Tibial nerve (tissue), 4 donors: ENCODE measurements at regions not wholly inside any gene's neighbourhood (a gene's known extent, or its start where the extent isn't known, plus 50 kb on each side); places are given as distances from the start of the nearest gene placed in this dataset.
"Not testable (repeated sequence)": the region's sequence is repeated elsewhere in the genome, so short reads cannot be mapped to it uniquely, and the experiment has no call there.

Experiments
- DNase-seq, 2 donors: peaks; one replicate each; pipeline ENCODE4 v3.0.0-alpha.2; 2019; ENCODE audit warnings: low spot score in 2 of 2
- H3K27ac ChIP-seq, 4 donors: fragments of 200-600 bp; sonication (generic) in 3 of 4; one replicate each; pipeline ENCODE4 v1.5.1; 2017 to 2019; ENCODE audit warnings: mild to moderate bottlenecking in 1 of 4
- H3K27me3 ChIP-seq, 2 donors: fragments of 200-600 bp; sonication (generic) in 1 of 2; one replicate each; pipeline versions ENCODE4 v1.5.1 to v1.6.0; 2017 to 2019
- H3K36me3 ChIP-seq, 3 donors: fragments of 200-600 bp; sonication (generic); one replicate each; pipeline ENCODE4 v1.5.1; 2018 to 2019
- H3K4me1 ChIP-seq, 4 donors: fragments of 200-600 bp; sonication (generic) in 3 of 4; one replicate each; pipeline ENCODE4 v1.5.1; 2017 to 2019
- H3K4me3 ChIP-seq, 4 donors: fragments of 200-600 bp; sonication (generic) in 3 of 4; one replicate each; pipeline ENCODE4 v1.5.1; 2017 to 2019; ENCODE audit warnings: mild to moderate bottlenecking in 1 of 4, moderate library complexity in 1 of 4
- H3K9me3 ChIP-seq, 4 donors: fragments of 200-600 bp; sonication (generic) in 3 of 4; one replicate each; pipeline ENCODE4 v1.5.1; 2017 to 2019
- EP300 ChIP-seq, 2 donors: sonication (generic); formaldehyde crosslinking; IDR thresholded peaks; one replicate each; pipeline ENCODE4 v1.6.1; 2017; ENCODE audit warnings: antibody characterized with exemption in 2 of 2, mild to moderate bottlenecking in 1 of 2
- POLR2A ChIP-seq, 2 donors: fragments of 450-650 bp; IDR thresholded peaks; one replicate each; pipeline ENCODE4 v1.6.1; 2017; ENCODE audit warnings: antibody characterized with exemption in 2 of 2, mild to moderate bottlenecking in 2 of 2, moderate library complexity in 2 of 2
- WGBS, 2 donors: methylation state at CpG; one replicate each; pipeline ENCODE4 v1.1.5; 2018; 5-methylcytosine and 5-hydroxymethylcytosine counted together
- TF ChIP-seq, protein P1 (sequence below), 5 experiments: fragments of 200-600 bp in 3 of 5; fragments of 450-650 bp in 2 of 5; sonication (generic) in 3 of 5; IDR thresholded peaks; one replicate each; pipeline ENCODE4 v1.5.1; 2016 to 2019; ENCODE audit warnings: antibody characterized with exemption in 5 of 5, mild to moderate bottlenecking in 3 of 5, moderate library complexity in 2 of 5

DNA sequence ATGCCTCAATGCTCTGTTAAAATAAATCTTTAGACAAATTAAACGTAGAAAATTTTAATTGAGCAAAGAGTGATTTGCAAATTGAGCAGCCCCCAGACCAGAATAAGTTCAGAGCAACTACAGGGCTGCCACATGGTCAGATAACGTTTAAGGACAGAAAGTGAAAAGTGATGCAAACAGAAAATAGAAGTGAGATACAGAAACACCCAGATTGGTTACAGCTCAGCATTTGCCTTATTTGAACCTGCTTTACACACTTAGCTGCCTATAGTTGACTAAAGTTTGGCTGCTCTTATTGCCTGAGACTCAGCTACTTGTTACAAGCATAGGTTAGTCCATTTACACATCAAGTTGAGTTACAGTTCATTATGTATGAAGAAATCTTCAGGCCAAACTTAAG, 1800.8 kb upstream of the PCDH10 start:
- WGBS, 2 donors: 66 to 76% methylated on average over 2 of the region's 2 CpGs
- TF ChIP-seq POLR2A (IDR thresholded peaks at IDR 0.05) (no peak), EP300 (IDR thresholded peaks at IDR 0.05) (no peak)
- TF ChIP-seq, protein P1, sequence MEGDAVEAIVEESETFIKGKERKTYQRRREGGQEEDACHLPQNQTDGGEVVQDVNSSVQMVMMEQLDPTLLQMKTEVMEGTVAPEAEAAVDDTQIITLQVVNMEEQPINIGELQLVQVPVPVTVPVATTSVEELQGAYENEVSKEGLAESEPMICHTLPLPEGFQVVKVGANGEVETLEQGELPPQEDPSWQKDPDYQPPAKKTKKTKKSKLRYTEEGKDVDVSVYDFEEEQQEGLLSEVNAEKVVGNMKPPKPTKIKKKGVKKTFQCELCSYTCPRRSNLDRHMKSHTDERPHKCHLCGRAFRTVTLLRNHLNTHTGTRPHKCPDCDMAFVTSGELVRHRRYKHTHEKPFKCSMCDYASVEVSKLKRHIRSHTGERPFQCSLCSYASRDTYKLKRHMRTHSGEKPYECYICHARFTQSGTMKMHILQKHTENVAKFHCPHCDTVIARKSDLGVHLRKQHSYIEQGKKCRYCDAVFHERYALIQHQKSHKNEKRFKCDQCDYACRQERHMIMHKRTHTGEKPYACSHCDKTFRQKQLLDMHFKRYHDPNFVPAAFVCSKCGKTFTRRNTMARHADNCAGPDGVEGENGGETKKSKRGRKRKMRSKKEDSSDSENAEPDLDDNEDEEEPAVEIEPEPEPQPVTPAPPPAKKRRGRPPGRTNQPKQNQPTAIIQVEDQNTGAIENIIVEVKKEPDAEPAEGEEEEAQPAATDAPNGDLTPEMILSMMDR (IDR thresholded peaks at IDR 0.05): no peak
- no peak overlapping the region for H3K27ac ChIP-seq

DNA sequence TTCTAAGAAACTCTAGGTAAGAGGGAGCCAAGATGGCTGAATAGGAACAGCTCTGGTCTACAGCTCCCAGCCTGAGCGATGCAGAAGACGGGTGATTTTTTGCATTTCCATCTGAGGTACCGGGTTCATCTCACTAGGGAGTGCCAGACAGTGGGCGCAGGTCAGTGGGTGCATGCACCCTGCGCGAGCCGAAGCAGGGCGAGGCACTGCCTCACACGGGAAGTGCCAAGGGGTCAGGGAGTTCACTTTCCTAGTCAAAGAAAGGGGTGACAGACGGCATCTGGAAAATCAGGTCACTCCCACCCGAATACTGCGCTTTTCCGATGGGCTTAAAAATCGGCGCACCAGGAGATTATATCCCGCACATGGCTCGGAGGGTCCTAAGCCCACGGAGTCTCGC, 1796.7 kb upstream of the PCDH10 start:
- not testable (repeated sequence) for H3K4me1 ChIP-seq, H3K36me3 ChIP-seq, H3K4me3 ChIP-seq, H3K27ac ChIP-seq, DNase-seq, H3K27me3 ChIP-seq, H3K9me3 ChIP-seq
- 97 to 98% methylated on average over 19 of the region's 19 CpGs for WGBS, 2 donors

More for the DNA sequence above, 1800.8 kb upstream of the PCDH10 start:
- DNase-seq: no peak
- H3K9me3 ChIP-seq: no peaks in the 10 kb centered on the region
- no peaks in the 10 kb centered on the region for H3K27me3 ChIP-seq
- H3K4me3 ChIP-seq: no peak overlapping the region
- H3K4me1 ChIP-seq: no peaks in the 10 kb centered on the region
- H3K36me3 ChIP-seq: no peaks in the 10 kb centered on the region

DNA sequence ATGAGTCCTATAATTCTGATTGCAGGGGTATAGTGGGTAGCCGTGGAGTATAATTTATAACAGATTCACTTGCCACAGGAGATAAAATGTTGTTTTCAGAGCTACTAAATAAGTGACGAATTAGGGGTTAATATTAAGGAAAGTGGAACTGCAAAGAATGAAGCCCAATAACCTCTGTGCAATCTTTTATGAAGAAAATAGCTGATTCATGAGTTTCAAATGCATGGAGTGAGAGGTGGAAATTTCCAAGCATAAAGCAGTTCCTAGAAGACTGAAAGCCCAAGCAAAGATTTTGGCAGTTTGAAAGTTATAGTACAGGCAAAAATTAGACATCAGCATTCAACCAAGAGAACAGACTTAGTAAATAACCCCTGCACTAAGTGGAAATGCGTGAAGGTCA, 1782.4 kb upstream of the PCDH10 start:
- H3K27ac ChIP-seq: no peak overlapping the region
- no peak overlapping the region for H3K4me3 ChIP-seq
- no peaks in the 10 kb centered on the region for H3K9me3 ChIP-seq
- no peak for TF ChIP-seq EP300 (IDR thresholded peaks at IDR 0.05)
- TF ChIP-seq, protein P1 (IDR thresholded peaks at IDR 0.05): no peak
- no peak for TF ChIP-seq POLR2A (IDR thresholded peaks at IDR 0.05)
- H3K27me3 ChIP-seq: no peaks in the 10 kb centered on the region
- no peaks in the 10 kb centered on the region for H3K4me1 ChIP-seq
- H3K36me3 ChIP-seq: no peaks in the 10 kb centered on the region
- DNase-seq: no peak
- WGBS, 2 donors: 60 to 63% methylated on average over 3 of the region's 3 CpGs

DNA sequence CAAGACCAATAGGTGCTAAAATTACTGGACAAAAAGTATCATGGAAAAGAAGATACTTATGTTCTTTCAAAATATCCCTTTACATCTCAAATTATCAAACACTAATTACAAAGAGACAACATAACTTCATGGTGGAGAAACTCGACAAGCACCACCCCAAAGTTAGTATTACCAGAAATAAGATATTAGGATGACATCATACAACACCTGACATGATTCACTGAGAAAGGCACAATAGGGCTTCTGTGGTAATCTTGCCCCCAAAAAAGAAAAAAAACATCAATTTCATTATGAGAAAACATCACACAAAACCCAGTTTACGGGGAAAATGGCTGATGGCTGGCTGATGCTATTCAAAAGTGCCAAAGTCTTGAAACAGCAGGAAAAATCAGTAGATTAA, 1781.7 kb upstream of the PCDH10 start:
- no peaks in the 10 kb centered on the region for H3K4me1 ChIP-seq
- no peaks in the 10 kb centered on the region for H3K36me3 ChIP-seq
- no peak overlapping the region for H3K4me3 ChIP-seq
- no peak overlapping the region for H3K27ac ChIP-seq
- TF ChIP-seq, protein P1 (IDR thresholded peaks at IDR 0.05): no peak
- no peak for TF ChIP-seq EP300 (IDR thresholded peaks at IDR 0.05)
- no peak for TF ChIP-seq POLR2A (IDR thresholded peaks at IDR 0.05)
- no peak for DNase-seq
- 81 to 85% methylated on average over 2 of the region's 2 CpGs for WGBS, 2 donors
- H3K27me3 ChIP-seq: no peaks in the 10 kb centered on the region
- no peaks in the 10 kb centered on the region for H3K9me3 ChIP-seq

DNA sequence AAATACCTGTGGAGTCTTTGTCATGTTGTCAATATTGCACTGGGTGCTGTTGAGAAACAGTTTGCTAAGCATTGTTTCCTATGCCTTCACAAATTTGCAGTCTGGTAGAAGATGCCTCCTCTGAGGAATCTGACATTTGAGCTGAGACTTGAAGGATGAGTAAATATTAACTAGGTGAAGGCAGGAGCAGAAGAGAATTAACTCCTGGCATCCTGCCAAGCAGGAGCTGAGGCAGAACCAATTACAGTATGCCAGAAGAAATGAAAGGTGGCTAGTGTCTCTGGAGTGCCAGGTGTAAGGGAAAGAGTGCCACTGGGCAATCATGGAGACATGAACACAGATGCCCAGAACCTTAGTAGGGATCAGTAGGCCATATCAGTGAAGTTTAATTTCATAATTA, 1778.2 kb upstream of the PCDH10 start:
- Histone ChIP-seq H3K4me3 (no peak overlapping the region), H3K4me1 (no peaks in the 10 kb centered on the region), H3K36me3 (no peaks in the 10 kb centered on the region), H3K27ac (no peak overlapping the region), H3K9me3 (no peaks in the 10 kb centered on the region), H3K27me3 (no peaks in the 10 kb centered on the region)
- TF ChIP-seq EP300 (IDR thresholded peaks at IDR 0.05) (no peak), POLR2A (IDR thresholded peaks at IDR 0.05) (no peak)
- TF ChIP-seq, protein P1 (IDR thresholded peaks at IDR 0.05): no peak
- no peak for DNase-seq

DNA sequence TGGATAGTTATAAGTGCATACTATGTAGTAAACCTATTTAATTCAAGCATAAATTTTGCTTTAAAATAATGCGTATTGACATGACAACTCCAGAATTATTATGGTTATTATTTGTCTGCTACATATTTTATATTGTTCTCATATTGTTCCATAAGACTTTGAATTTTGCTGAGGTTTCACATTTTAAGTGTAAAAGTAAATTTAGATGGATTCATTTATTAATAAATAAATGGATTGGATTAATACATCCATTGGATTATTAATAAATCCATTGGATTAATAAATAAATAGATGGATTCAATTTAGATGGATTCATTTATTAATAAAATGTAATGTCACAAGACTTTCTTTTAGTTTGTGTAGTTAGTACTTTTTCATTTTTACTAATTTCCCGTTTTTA, 1768.0 kb upstream of the PCDH10 start:
- H3K4me3 ChIP-seq: no peak overlapping the region

More for the DNA sequence above, 1768.0 kb upstream of the PCDH10 start:
- Histone ChIP-seq H3K36me3 (no peaks in the 10 kb centered on the region), H3K27me3 (no peaks in the 10 kb centered on the region), H3K9me3 (peaks cover 0 to 7% (median 0%) of the 10 kb centered on the region in 4 donors), H3K27ac (no peak overlapping the region), H3K4me1 (no peaks in the 10 kb centered on the region)
- no peak for DNase-seq
- WGBS, 2 donors: 87 to 96% methylated on average over 2 of the region's 2 CpGs
- no peak for TF ChIP-seq POLR2A (IDR thresholded peaks at IDR 0.05)
